WTC11 (cell line): ENCODE measurements at regions not wholly inside any gene's neighbourhood (a gene's known extent, or its start where the extent isn't known, plus 50 kb on each side); places are given as distances from the start of the nearest gene placed in this dataset.

ENCODE experiments used
- ATAC-seq: fragments of 200-7000 bp; cut with Tn5 transposase; 2 replicates; pipeline ENCODE4 v1.10.0; 2021; ENCODE audit warnings: mild to moderate bottlenecking, moderate library complexity
- CTCF ChIA-PET: fragments of 300-600 bp; sonication (Branson Sonifier 250); formaldehyde crosslinking; loops from one replicate; lab custom pipeline; 2021; ENCODE audit warnings: antibody characterized with exemption; lab: Charles Lee
- POLR2A ChIA-PET: fragments of 350-600 bp; sonication (Branson Sonifier 250); formaldehyde crosslinking; loops from one replicate; lab custom pipeline; 2021; ENCODE audit warnings: antibody characterized with exemption; lab: Charles Lee
- DNase-seq: peaks from one replicate; pipeline ENCODE4 v3.0.0; 2021; ENCODE audit warnings: low spot score
- H3K27ac Mint-ChIP-seq: 2 replicates; pipeline ENCODE4 v1.8.0; 2021; ENCODE audit warnings: mixed read lengths
- H3K27me3 Mint-ChIP-seq: 2 replicates; pipeline ENCODE4 v1.8.0; 2021; ENCODE audit warnings: low read depth, mild to moderate bottlenecking, moderate library complexity, mixed read lengths
- H3K36me3 Mint-ChIP-seq: 2 replicates; pipeline ENCODE4 v1.8.0; 2021; ENCODE audit warnings: mixed read lengths
- H3K4me1 Mint-ChIP-seq: 2 replicates; pipeline ENCODE4 v1.8.0; 2022; ENCODE audit warnings: mixed read lengths
- H3K4me3 Mint-ChIP-seq: 2 replicates; pipeline ENCODE4 v1.8.0; 2021; ENCODE audit warnings: mild to moderate bottlenecking, moderate library complexity, mixed read lengths
- H3K9me3 Mint-ChIP-seq: 2 replicates; pipeline ENCODE4 v1.8.0; 2021; ENCODE audit warnings: mixed read lengths
- AR ChIP-seq: fragments of 250-450 bp; sonication (Bioruptor Pico); IDR thresholded peaks from 2 replicates; pipeline ENCODE4 v1.9.0; 2021; ENCODE audit warnings: mild to moderate bottlenecking
- ARID4B ChIP-seq: sonication (generic); formaldehyde crosslinking; IDR thresholded peaks from 2 replicates; pipeline ENCODE4 v1.8.0; 2023; ENCODE audit warnings: missing genetic modification reagents, mild to moderate bottlenecking, borderline replicate concordance
- ATF1 ChIP-seq: sonication (generic); formaldehyde crosslinking; IDR thresholded peaks from 2 replicates; pipeline ENCODE4 v1.8.1; 2023; ENCODE audit warnings: mild to moderate bottlenecking, moderate library complexity, missing genetic modification reagents
- CBFB ChIP-seq: sonication (generic); formaldehyde crosslinking; IDR thresholded peaks from 2 replicates; pipeline ENCODE4 v1.8.1; 2022; ENCODE audit warnings: mild to moderate bottlenecking, low read depth, missing genetic modification reagents
- CTCF ChIP-seq: fragments of 200-600 bp; IDR thresholded peaks from 2 replicates; pipeline ENCODE4 v1.8.0; 2022; ENCODE audit warnings: antibody characterized with exemption
- ETV6 ChIP-seq: sonication (generic); formaldehyde crosslinking; IDR thresholded peaks from 2 replicates; pipeline ENCODE4 v1.8.1; 2022; ENCODE audit warnings: mild to moderate bottlenecking, missing genetic modification reagents
- FOXK1 ChIP-seq: sonication (generic); formaldehyde crosslinking; IDR thresholded peaks from 2 replicates; pipeline ENCODE4 v1.8.0; 2022; ENCODE audit warnings: mild to moderate bottlenecking, moderate library complexity, missing genetic modification reagents
- GABPB1 ChIP-seq: sonication (generic); formaldehyde crosslinking; IDR thresholded peaks from 2 replicates; pipeline ENCODE4 v1.8.1; 2023; ENCODE audit warnings: mild to moderate bottlenecking, missing genetic modification reagents
- HMGA2 ChIP-seq: fragments of 250-450 bp; sonication (Bioruptor Pico); IDR thresholded peaks from 2 replicates; pipeline ENCODE4 v1.4.0; 2021; ENCODE audit warnings: mild to moderate bottlenecking, moderate library complexity
- HMGXB4 ChIP-seq: sonication (generic); formaldehyde crosslinking; IDR thresholded peaks from 2 replicates; pipeline ENCODE4 v1.8.1; 2023; ENCODE audit warnings: mild to moderate bottlenecking, moderate library complexity, missing genetic modification reagents
- IRF2 ChIP-seq: sonication (generic); formaldehyde crosslinking; IDR thresholded peaks from 2 replicates; pipeline ENCODE4 v1.8.0; 2022; ENCODE audit warnings: low read depth, missing genetic modification reagents, borderline replicate concordance
- RELA ChIP-seq: sonication (generic); formaldehyde crosslinking; IDR thresholded peaks from 2 replicates; pipeline ENCODE4 v1.8.1; 2022; ENCODE audit warnings: missing genetic modification reagents, mild to moderate bottlenecking, borderline replicate concordance
- SMAD4 ChIP-seq: sonication (generic); formaldehyde crosslinking; IDR thresholded peaks from 2 replicates; pipeline ENCODE4 v1.8.0; 2022; ENCODE audit warnings: mild to moderate bottlenecking, missing genetic modification reagents
- ZNF263 ChIP-seq: sonication (generic); formaldehyde crosslinking; IDR thresholded peaks from 2 replicates; pipeline ENCODE4 v1.8.1; 2022; ENCODE audit warnings: low read depth, mild to moderate bottlenecking, moderate library complexity, missing genetic modification reagents
- TF ChIP-seq, protein P1 (sequence below): sonication (generic); formaldehyde crosslinking; IDR thresholded peaks from 2 replicates; pipeline ENCODE4 v1.8.1; 2023; ENCODE audit warnings: mild to moderate bottlenecking, missing genetic modification reagents, moderate library complexity
- TF ChIP-seq, protein P2 (sequence below): sonication (generic); formaldehyde crosslinking; IDR thresholded peaks from 2 replicates; pipeline ENCODE4 v1.8.0; 2022; ENCODE audit warnings: missing genetic modification reagents

DNA sequence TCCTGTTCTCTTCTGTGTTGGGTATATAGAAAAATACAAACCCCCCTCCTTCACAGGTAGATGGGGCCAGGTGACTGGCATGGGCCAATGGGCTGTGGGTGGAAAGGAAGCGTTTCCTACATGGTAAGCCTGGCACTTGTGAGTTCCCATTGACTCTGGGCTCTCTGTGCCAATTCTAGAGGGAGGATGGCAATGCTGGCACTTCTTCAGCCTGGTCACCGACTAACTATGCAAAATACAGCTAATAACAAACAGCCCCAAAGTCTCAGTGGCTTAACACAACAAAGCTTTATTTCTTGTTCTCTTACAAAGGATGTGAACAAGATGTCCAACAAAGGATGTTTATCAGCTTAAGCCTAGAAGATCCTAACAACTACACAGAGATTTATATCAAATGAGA is 258.1 kb downstream of the SYK start (continued):
- TF ChIP-seq AR (CRISPR knock-in tag) = no peak
- TF ChIP-seq, protein P1, sequence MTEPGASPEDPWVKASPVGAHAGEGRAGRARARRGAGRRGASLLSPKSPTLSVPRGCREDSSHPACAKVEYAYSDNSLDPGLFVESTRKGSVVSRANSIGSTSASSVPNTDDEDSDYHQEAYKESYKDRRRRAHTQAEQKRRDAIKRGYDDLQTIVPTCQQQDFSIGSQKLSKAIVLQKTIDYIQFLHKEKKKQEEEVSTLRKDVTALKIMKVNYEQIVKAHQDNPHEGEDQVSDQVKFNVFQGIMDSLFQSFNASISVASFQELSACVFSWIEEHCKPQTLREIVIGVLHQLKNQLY (CRISPR knock-in tag) = no peak

- POLR2A ChIA-PET = no interaction called here
- no peak overlapping the region for H3K4me3 Mint-ChIP-seq
- H3K27me3 Mint-ChIP-seq = no peaks in the 10 kb centered on the region
- peaks cover 17% of the 10 kb centered on the region for H3K9me3 Mint-ChIP-seq
- TF ChIP-seq GABPB1 (CRISPR knock-in tag) (peak; percentile 92), ARID4B (CRISPR knock-in tag) (no peak)
- DNase-seq = no peak
- peaks cover 26% of the 10 kb centered on the region for H3K4me1 Mint-ChIP-seq
- ATAC-seq = no peak
- peaks cover 12% of the 10 kb centered on the region for H3K36me3 Mint-ChIP-seq
- CTCF ChIA-PET = interaction anchor here (1.1 kb wide), 1 partner anchor 193 kb away, joined by 3 read pairs; no protein-coding TSS in a partner anchor
- H3K27ac Mint-ChIP-seq = no peak overlapping the region; the same call in 1 of the 2 replicates
Observed at GRCh38 chr9:91060520-91061343, 259.1 kb downstream of the SYK start.

DNA sequence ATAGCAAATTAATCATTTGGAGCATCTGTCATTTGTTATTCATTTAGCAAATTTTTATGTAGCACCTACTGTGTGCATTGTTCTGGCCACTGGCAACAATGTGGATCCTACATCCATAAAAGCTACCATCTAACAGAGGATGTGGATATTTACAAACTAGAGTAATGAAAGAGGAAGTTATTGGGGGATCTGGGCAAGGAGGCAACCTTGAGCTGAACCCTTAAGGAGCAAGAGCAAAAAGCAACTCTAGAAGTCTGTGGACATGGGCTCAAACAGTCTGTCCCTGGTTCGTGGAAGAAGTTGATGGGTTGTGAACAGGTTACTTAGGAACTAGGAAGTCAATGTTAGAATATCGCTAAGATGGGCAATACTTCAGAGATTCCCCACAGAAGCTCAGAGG is 259.9 kb downstream of the SYK start:
- peaks cover 17% of the 10 kb centered on the region for H3K9me3 Mint-ChIP-seq
- no peaks in the 10 kb centered on the region for H3K27me3 Mint-ChIP-seq
- ChIA-PET POLR2A (interaction anchor here (0.6 kb wide), 1 partner anchor 312 kb away, joined by 9 read pairs; no protein-coding TSS in a partner anchor), CTCF (interaction anchor here (0.8 to 1.4 kb wide), 3 partner anchors 10 to 192 kb away, joined by 3 to 4 read pairs (median 3); no protein-coding TSS in a partner anchor)
- no peak overlapping the region for H3K27ac Mint-ChIP-seq
- H3K4me3 Mint-ChIP-seq = no peak overlapping the region
- no peak for ATAC-seq
- H3K36me3 Mint-ChIP-seq = peaks cover 12% of the 10 kb centered on the region
- H3K4me1 Mint-ChIP-seq = peaks cover 26% of the 10 kb centered on the region
- DNase-seq = no peak
- TF ChIP-seq ATF1 (CRISPR knock-in tag) = no peak
- no peak for TF ChIP-seq HMGXB4 (CRISPR knock-in tag)
- no peak for TF ChIP-seq SMAD4
- no peak for TF ChIP-seq RELA (CRISPR knock-in tag)
- no peak for TF ChIP-seq CBFB (CRISPR knock-in tag)
- TF ChIP-seq HMGA2 = no peak
- TF ChIP-seq IRF2 = no peak
- TF ChIP-seq ZNF263 (CRISPR knock-in tag) = no peak
- TF ChIP-seq CTCF = no peak
- TF ChIP-seq, protein P2, sequence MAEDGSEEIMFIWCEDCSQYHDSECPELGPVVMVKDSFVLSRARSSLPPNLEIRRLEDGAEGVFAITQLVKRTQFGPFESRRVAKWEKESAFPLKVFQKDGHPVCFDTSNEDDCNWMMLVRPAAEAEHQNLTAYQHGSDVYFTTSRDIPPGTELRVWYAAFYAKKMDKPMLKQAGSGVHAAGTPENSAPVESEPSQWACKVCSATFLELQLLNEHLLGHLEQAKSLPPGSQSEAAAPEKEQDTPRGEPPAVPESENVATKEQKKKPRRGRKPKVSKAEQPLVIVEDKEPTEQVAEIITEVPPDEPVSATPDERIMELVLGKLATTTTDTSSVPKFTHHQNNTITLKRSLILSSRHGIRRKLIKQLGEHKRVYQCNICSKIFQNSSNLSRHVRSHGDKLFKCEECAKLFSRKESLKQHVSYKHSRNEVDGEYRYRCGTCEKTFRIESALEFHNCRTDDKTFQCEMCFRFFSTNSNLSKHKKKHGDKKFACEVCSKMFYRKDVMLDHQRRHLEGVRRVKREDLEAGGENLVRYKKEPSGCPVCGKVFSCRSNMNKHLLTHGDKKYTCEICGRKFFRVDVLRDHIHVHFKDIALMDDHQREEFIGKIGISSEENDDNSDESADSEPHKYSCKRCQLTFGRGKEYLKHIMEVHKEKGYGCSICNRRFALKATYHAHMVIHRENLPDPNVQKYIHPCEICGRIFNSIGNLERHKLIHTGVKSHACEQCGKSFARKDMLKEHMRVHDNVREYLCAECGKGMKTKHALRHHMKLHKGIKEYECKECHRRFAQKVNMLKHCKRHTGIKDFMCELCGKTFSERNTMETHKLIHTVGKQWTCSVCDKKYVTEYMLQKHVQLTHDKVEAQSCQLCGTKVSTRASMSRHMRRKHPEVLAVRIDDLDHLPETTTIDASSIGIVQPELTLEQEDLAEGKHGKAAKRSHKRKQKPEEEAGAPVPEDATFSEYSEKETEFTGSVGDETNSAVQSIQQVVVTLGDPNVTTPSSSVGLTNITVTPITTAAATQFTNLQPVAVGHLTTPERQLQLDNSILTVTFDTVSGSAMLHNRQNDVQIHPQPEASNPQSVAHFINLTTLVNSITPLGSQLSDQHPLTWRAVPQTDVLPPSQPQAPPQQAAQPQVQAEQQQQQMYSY = no peak
- no peak for TF ChIP-seq FOXK1 (CRISPR knock-in tag)
- no peak for TF ChIP-seq ETV6 (CRISPR knock-in tag)
